ENCODE measurements at regions not wholly inside any gene's neighbourhood (a gene's known extent, or its start where the extent isn't known, plus 50 kb on each side); places are given as distances from the start of the nearest gene placed in this dataset.

DNA sequence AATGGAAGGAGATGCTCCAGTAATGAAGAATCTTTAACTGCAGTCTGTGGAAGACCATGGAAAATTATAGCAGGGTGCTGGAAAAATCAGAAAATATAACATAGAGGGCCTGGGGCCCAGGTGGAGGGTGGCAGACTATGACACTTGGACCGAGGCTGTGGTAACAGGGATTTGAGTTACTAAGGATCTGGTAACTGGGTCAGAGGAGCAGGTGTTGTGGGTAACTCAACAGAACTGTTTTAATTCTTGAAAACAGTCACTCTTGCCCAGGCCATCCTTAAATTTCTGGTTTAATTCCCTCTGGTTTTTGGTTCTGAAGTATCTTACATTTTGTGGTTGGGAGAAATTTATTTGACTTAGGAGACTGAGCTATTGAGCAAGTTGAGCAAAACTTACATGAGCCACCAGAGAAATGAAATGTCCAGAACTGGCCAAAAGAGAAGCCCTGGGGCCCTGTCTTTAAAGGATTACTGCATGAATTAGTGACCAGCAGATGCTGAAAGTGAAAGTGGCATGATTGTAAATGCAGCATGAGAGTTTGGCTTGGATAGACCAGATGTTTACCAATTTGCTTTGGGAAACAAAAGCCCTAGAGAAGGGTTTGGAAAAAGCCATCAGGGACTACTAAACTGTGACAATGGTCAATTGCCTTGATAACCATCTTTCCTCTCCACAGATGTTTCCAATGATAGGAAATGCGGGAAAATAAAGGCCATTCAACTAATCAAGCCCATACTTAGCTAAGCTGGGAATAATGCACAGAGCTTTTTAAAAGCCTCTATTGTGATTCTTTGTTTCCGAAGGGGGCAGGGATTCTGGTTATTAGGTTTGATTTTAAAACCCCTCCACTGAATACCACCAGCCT lies 374.9 kb upstream of the TGFBR2 start:
- ATAC-seq: no peak; the same call in 2 of the 3 replicates
- no peak for TF ChIP-seq ESRRG (CRISPR knock-in tag; IDR thresholded peaks at IDR 0.05)
- no peak for TF ChIP-seq ZFP30 (CRISPR knock-in tag; IDR thresholded peaks at IDR 0.05)
- TF ChIP-seq ARNTL (CRISPR knock-in tag; IDR thresholded peaks at IDR 0.05; ENCODE audit: borderline replicate concordance, low read depth): no peak
- TF ChIP-seq ZNF565 (CRISPR knock-in tag; conservative IDR thresholded peaks at IDR 0.05; ENCODE audit: low read depth): no peak
- TF ChIP-seq OSR1 (CRISPR knock-in tag; IDR thresholded peaks at IDR 0.05): no peak
- no peak for TF ChIP-seq BACH2 (CRISPR knock-in tag; IDR thresholded peaks at IDR 0.05; ENCODE audit: borderline replicate concordance)

DNA sequence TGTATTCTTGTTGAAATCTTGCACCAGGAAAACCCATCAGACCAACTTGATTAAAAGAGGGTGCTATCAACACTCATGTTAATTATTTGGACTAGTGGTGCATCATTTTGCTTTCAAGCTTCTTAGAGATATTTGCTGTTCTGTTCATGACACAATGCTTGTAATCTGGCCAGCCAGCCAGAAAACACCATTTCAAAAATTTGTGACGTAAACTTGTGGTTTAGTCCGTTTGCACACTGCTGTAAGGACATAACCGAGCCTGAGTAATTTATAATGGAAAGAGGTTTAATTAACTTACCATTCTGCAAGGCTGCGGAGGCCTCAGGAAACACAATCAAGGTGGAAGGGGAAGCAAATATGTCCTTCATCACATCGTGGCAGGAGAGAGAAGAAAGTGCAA lies 374.3 kb upstream of the TGFBR2 start:
- no peak for ATAC-seq
- TF ChIP-seq ESRRG (CRISPR knock-in tag; IDR thresholded peaks at IDR 0.05): no peak
- no peak for TF ChIP-seq ARNTL (CRISPR knock-in tag; IDR thresholded peaks at IDR 0.05; ENCODE audit: borderline replicate concordance, low read depth)
- TF ChIP-seq BACH2 (CRISPR knock-in tag; IDR thresholded peaks at IDR 0.05; ENCODE audit: borderline replicate concordance): no peak
- TF ChIP-seq ZNF565 (CRISPR knock-in tag; conservative IDR thresholded peaks at IDR 0.05; ENCODE audit: low read depth): no peak
- TF ChIP-seq, protein P1, sequence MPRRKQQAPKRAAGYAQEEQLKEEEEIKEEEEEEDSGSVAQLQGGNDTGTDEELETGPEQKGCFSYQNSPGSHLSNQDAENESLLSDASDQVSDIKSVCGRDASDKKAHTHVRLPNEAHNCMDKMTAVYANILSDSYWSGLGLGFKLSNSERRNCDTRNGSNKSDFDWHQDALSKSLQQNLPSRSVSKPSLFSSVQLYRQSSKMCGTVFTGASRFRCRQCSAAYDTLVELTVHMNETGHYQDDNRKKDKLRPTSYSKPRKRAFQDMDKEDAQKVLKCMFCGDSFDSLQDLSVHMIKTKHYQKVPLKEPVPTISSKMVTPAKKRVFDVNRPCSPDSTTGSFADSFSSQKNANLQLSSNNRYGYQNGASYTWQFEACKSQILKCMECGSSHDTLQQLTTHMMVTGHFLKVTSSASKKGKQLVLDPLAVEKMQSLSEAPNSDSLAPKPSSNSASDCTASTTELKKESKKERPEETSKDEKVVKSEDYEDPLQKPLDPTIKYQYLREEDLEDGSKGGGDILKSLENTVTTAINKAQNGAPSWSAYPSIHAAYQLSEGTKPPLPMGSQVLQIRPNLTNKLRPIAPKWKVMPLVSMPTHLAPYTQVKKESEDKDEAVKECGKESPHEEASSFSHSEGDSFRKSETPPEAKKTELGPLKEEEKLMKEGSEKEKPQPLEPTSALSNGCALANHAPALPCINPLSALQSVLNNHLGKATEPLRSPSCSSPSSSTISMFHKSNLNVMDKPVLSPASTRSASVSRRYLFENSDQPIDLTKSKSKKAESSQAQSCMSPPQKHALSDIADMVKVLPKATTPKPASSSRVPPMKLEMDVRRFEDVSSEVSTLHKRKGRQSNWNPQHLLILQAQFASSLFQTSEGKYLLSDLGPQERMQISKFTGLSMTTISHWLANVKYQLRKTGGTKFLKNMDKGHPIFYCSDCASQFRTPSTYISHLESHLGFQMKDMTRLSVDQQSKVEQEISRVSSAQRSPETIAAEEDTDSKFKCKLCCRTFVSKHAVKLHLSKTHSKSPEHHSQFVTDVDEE (CRISPR knock-in tag; IDR thresholded peaks at IDR 0.05): no peak
- TF ChIP-seq, protein P2, sequence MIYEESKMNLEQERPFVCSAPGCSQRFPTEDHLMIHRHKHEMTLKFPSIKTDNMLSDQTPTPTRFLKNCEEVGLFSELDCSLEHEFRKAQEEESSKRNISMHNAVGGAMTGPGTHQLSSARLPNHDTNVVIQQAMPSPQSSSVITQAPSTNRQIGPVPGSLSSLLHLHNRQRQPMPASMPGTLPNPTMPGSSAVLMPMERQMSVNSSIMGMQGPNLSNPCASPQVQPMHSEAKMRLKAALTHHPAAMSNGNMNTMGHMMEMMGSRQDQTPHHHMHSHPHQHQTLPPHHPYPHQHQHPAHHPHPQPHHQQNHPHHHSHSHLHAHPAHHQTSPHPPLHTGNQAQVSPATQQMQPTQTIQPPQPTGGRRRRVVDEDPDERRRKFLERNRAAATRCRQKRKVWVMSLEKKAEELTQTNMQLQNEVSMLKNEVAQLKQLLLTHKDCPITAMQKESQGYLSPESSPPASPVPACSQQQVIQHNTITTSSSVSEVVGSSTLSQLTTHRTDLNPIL (CRISPR knock-in tag; IDR thresholded peaks at IDR 0.05; ENCODE audit: low read depth): no peak
- TF ChIP-seq, protein P3, sequence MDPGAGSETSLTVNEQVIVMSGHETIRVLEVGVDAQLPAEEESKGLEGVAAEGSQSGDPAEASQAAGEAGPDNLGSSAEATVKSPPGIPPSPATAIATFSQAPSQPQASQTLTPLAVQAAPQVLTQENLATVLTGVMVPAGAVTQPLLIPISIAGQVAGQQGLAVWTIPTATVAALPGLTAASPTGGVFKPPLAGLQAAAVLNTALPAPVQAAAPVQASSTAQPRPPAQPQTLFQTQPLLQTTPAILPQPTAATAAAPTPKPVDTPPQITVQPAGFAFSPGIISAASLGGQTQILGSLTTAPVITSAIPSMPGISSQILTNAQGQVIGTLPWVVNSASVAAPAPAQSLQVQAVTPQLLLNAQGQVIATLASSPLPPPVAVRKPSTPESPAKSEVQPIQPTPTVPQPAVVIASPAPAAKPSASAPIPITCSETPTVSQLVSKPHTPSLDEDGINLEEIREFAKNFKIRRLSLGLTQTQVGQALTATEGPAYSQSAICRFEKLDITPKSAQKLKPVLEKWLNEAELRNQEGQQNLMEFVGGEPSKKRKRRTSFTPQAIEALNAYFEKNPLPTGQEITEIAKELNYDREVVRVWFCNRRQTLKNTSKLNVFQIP (CRISPR knock-in tag; IDR thresholded peaks at IDR 0.05; ENCODE audit: borderline replicate concordance, low read depth): no peak
- no peak for TF ChIP-seq PPARA (CRISPR knock-in tag; IDR thresholded peaks at IDR 0.05; ENCODE audit: borderline replicate concordance)
- TF ChIP-seq TOX (CRISPR knock-in tag; IDR thresholded peaks at IDR 0.05; ENCODE audit: borderline replicate concordance): no peak
- no peak for TF ChIP-seq TCF4 (CRISPR knock-in tag; IDR thresholded peaks at IDR 0.05; ENCODE audit: borderline replicate concordance)
- no peak for TF ChIP-seq RARB (CRISPR knock-in tag; IDR thresholded peaks at IDR 0.05)
- no peak for TF ChIP-seq SNAI2 (CRISPR knock-in tag; IDR thresholded peaks at IDR 0.05)

DNA sequence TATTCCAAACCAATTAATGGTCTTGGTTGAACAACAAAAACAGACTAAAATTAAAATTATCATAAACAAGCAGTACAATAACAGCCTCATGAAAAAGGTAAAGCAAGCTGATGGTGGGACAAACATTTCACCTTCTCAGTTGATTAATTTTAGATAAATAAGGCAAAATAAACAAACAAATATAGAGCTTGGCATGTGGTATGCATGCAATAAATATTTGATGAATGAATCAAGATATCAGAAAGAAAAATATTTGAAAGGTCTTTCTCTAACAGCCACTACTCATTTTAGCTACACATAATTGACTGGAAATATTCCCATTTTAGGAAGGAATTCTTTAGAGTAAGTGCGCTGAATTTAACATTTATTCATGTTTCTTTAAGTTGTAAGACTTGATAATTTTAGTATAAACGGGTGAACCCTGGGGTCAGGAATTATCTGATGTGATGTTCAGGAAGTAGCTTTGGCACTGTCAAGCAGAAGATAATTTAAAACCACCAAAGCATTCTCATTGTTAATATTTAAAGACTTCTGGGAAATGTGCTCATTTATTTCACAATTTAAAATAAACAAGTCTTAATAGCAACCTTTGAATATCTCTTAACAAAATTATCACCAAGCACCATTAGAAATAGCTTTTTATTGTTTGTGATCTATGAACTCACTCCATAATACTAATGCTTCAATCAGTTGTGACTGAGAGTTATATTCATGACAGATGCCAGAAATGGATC lies 372.3 kb upstream of the TGFBR2 start:
- ATAC-seq: no peak
- TF ChIP-seq, protein P1 (CRISPR knock-in tag; IDR thresholded peaks at IDR 0.05): no peak
- peak; percentile 57 for TF ChIP-seq ISL1 (CRISPR knock-in tag; IDR thresholded peaks at IDR 0.05)

DNA sequence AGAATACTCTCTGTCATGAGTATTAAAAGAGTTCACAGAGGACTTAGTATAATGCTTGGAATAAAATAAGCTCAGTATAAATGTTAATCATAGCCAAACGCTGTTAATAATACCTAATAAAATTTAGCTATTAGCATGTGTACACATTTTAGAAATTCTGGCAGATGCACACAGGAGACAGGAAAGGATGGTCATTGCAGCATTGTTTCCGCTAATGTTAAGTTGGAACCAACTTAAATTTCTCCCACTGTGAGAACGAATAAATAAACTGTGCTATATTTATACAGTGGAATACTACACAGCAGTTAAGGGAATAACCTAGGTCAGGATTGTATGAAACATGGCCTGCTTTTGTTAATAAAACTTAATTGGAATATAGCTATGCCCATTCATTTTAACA lies 370.4 kb upstream of the TGFBR2 start:
- ATAC-seq: no peak
- TF ChIP-seq ZFP3 (CRISPR knock-in tag; IDR thresholded peaks at IDR 0.05) (no peak), TCF4 (CRISPR knock-in tag; IDR thresholded peaks at IDR 0.05; ENCODE audit: borderline replicate concordance) (no peak), GLIS3 (CRISPR knock-in tag; IDR thresholded peaks at IDR 0.05) (no peak), BACH2 (CRISPR knock-in tag; IDR thresholded peaks at IDR 0.05; ENCODE audit: borderline replicate concordance) (no peak), ESRRG (CRISPR knock-in tag; IDR thresholded peaks at IDR 0.05) (no peak), TOX (CRISPR knock-in tag; IDR thresholded peaks at IDR 0.05; ENCODE audit: borderline replicate concordance) (no peak)
- TF ChIP-seq, protein P4, sequence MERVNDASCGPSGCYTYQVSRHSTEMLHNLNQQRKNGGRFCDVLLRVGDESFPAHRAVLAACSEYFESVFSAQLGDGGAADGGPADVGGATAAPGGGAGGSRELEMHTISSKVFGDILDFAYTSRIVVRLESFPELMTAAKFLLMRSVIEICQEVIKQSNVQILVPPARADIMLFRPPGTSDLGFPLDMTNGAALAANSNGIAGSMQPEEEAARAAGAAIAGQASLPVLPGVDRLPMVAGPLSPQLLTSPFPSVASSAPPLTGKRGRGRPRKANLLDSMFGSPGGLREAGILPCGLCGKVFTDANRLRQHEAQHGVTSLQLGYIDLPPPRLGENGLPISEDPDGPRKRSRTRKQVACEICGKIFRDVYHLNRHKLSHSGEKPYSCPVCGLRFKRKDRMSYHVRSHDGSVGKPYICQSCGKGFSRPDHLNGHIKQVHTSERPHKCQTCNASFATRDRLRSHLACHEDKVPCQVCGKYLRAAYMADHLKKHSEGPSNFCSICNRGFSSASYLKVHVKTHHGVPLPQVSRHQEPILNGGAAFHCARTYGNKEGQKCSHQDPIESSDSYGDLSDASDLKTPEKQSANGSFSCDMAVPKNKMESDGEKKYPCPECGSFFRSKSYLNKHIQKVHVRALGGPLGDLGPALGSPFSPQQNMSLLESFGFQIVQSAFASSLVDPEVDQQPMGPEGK (CRISPR knock-in tag; IDR thresholded peaks at IDR 0.05; ENCODE audit: borderline replicate concordance): no peak

Measured in SK-N-SH treated with all-trans-retinoic acid at 6 μM for 48 hours (cell line).